CD4-positive, alpha-beta T cell treated with Interleukin-15 for 1 hour (primary cell): ENCODE measurements at regions not wholly inside any gene's neighbourhood (a gene's known extent, or its start where the extent isn't known, plus 50 kb on each side); places are given as distances from the start of the nearest gene placed in this dataset.
"Not testable (repeated sequence)": the region's sequence is repeated elsewhere in the genome, so short reads cannot be mapped to it uniquely, and the experiment has no call there.

Experiments used
- DNase-seq: peaks from one replicate; pipeline ENCODE4 v3.0.0-alpha.2; 2020

GRCh38 chr6:66051812-66052211, 344.8 kb upstream of the EYS start:
- no peak for DNase-seq

GRCh38 chr6:66048684-66049474, 341.9 kb upstream of the EYS start:
- no peak for DNase-seq

DNA sequence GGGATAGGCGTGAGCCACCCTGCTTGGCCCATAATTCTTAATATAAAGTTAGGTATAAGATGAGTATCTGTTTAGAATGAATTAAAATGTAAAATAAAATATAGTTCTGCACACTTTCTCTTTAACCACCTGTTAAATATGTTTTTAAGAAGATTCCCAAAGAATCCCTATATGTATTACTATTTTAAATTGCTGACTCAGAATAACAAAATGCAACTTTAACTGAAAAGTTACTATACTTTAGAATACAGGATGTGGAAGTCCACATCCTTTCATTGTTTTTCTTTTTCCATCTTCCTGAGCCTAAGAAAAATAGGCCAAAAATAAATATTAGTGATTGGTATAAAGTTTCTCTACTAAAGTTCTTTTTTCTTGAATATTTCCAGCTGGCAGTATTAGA, 325.6 kb upstream of the EYS start:
- no peak for DNase-seq

GRCh38 chr6:66029391-66029790, 322.4 kb upstream of the EYS start:
- DNase-seq: no peak

GRCh38 chr6:65999288-65999791, 292.3 kb upstream of the EYS start:
- DNase-seq: no peak

GRCh38 chr6:65998544-65998943, 291.5 kb upstream of the EYS start:
- no peak for DNase-seq

DNA sequence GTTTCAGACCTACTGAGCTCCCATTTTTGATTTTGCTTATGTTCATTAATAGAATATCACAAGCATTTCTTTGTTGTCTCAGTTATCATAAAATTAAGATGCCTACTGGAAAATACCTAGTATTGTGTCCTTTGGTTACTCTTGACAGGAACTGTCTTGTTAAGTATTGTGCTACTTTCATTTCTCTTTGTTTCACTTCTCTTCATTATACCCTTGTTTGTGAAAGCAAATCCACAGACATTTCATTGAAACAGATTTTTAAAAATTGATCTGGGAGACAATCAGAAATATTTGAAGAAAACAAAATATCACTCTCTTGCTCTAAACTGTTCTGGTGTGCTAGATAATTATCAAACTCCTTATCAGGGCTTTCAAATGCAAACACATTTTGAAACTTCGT, 290.5 kb upstream of the EYS start:
- DNase-seq: no peak

- no peak for DNase-seq
Measured at GRCh38 chr6:65996096-65996495, 289.1 kb upstream of the EYS start.

DNA sequence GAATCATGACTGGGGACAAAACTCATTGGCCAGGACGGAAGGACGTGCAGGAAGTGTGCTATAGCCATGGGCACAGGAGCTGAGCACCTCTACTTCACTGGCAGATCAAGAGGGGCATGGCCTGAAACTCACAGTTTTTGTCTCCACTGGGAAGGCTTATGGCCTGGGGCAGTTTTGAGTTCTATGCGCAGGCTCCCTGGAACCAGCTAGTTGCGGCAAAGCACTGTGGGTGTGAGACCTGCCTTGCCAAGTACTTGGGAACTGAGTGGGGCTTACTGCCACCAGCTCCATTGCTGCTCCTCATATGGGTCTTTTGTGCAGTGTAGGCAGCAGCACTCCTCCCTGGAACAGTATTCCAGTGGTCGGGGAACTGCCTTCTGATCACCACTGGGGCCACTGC, 282.6 kb upstream of the EYS start:
- DNase-seq: no peak

GRCh38 chr6:65988006-65988405, 281.0 kb upstream of the EYS start:
- DNase-seq: no peak

- DNase-seq: no peak
Measured at GRCh38 chr6:65984089-65984488, 277.1 kb upstream of the EYS start.

GRCh38 chr6:65979120-65979519, 272.1 kb upstream of the EYS start:
- no peak for DNase-seq

- not testable (repeated sequence) for DNase-seq
Measured at GRCh38 chr6:65971252-65971651, 264.2 kb upstream of the EYS start.

GRCh38 chr6:65964261-65964660, 257.2 kb upstream of the EYS start:
- DNase-seq: no peak

DNA sequence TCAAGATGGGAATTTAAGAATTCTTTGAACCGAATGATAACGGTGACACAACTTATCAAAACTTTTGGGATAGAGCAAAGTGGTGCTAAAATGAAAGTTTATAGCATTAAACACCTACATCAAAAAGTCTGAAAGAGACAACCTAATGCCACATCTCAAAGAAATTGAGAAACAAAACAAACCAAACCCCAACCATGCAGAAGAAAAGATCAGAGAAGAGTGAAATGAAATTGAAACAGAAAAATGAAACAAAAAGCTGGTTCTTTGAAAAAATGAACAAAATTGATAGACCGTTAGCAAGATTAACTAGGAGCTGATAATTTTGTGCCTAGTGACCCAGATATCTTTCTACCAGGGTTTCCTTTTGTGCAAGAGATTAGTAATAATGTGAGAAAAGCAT, 248.0 kb upstream of the EYS start:
- DNase-seq: no peak

GRCh38 chr6:65948062-65948461, 241.0 kb upstream of the EYS start:
- no peak for DNase-seq

DNA sequence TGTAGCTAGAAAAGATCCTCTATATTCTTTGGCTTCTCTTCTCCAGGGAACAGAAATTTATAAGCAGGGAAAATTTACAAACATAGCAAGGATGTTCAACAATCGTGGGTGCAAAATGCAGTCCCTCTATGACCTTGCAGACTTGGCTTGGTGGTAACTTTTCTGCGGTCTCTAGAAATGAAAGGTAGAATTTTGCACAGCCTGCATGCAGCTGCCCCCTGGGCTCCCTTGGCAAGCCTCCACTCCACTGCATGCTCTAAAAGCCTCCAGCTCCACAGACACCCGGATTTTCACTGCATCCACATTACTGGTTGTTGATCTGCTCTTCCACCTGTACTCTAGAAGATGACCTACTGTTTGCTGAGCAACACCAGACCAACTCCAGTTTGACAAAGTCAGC, 236.5 kb upstream of the EYS start:
- no peak for DNase-seq

GRCh38 chr6:65943051-65943450, 236.0 kb upstream of the EYS start:
- no peak for DNase-seq

GRCh38 chr6:65938000-65938399, 231.0 kb upstream of the EYS start:
- no peak for DNase-seq

- no peak for DNase-seq
Measured at GRCh38 chr6:65935412-65935811, 228.4 kb upstream of the EYS start.

DNA sequence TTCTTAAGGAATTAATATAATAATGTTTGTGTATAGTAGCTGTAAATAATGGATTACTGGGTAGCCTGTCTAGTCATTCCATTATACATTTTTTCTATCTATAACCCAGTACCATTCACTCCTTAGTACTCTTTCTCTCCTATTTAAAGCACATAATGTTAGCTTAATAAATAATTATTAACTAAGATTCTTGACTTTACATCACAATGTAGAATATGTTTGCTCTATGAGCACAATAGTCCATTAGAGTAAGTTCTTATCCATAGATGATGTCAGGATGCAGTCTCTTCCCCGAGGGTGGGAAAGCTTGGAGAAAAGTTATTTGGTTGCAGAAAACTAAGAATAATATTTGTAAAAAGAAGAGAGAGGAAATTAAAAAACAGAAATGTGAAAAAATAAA, 226.4 kb upstream of the EYS start:
- DNase-seq: no peak

GRCh38 chr6:65927141-65927540, 220.1 kb upstream of the EYS start:
- DNase-seq: no peak

DNA sequence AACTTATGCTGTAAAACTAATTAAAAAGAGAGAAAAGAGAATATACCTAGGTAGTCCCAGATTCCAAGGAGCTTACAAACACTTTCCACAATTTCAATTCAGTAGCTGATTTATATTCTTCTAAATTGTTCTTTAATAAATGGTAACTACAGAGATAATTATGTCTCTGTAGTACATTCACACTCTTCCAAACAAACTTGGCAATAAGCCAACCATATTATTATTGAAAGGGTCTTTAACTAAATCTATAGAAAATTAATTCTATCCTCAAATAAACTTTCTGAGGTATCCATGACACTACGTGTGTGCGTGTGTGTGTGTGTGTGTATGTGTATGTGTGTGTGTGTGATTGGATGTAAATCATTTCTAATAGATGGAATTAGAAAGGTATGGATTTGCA, 217.4 kb upstream of the EYS start:
- DNase-seq: no peak

DNA sequence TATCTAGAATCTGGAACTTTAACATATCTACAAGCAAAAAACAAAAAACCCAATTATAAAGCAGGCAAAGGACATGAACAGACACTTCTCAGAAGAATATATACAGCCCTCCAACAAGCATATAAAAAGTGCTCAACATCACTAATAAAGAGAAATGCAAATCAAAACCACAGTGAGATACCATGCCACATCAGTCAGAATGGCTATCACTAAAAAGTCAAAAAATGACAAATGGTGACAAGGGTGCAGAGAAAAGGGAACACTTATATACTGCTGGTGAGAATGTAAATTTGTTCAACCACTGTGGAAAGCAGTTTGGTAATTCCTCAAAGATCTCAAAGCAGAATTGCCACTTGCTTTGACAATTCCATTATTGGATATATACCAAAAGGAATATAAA, 215.0 kb upstream of the EYS start:
- no peak for DNase-seq

- no peak for DNase-seq
Measured at GRCh38 chr6:65908065-65908464, 201.0 kb upstream of the EYS start.
